ENCODE measurements at regions not wholly inside any gene's neighbourhood (a gene's known extent, or its start where the extent isn't known, plus 50 kb on each side); places are given as distances from the start of the nearest gene placed in this dataset.

DNA sequence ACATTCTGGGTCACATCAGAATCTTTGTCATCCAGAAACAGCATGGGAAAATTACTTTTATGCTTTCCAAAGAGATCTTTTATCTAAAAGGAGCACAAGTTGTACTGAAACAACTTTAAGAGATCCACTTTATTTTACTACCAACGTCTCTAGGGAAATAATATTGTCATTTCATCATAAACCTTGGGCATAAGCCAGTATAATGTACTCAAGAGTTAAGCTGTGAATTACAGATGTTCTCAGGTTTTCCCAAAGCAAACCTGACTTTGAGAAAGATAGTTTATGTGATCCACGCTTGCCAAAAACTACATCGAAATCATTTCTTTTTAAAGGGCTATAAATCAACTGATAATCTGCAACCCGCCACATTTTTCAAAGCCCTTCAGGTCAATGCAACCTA is 124.1 kb upstream of the CRBN start:
- H2AK5ac ChIP-seq (ENCODE audit: low read length), result no peak overlapping the region
- no peaks in the 10 kb centered on the region for H3K36me3 ChIP-seq (ENCODE audit: control insufficient read depth in 1 of 2, insufficient read depth in 2 of 2, low read length in 2 of 2)
- H2AFZ ChIP-seq (ENCODE audit: insufficient read depth, low read length, poor library complexity), result no peak overlapping the region
- no peak overlapping the region for H4K12ac ChIP-seq (ENCODE audit: low read depth, low read length)
- no peaks in the 10 kb centered on the region for H3K9me3 ChIP-seq (ENCODE audit: insufficient read depth, low read depth, low read length)
- H4K8ac ChIP-seq (ENCODE audit: low read depth, low read length), result no peak overlapping the region
- H2BK120ac ChIP-seq (ENCODE audit: insufficient read depth, low read length, poor library complexity), result no peak overlapping the region
- no peak overlapping the region for H2BK12ac ChIP-seq (ENCODE audit: low read length)
- no peak overlapping the region for H3K4me3 ChIP-seq (ENCODE audit: low read depth, low read length)
- whole genome bisulfite sequencing (ENCODE audit: extremely low coverage, insufficient coverage, insufficient read length), result no CpG with 5 or more reads among the region's 4 CpGs
- no peak for DNase-seq
- H3K23ac ChIP-seq (ENCODE audit: low read length), result no peak overlapping the region
- no peak overlapping the region for H3K27ac ChIP-seq (ENCODE audit: low read depth, low read length)
- no peak overlapping the region for H2BK5ac ChIP-seq (ENCODE audit: low read depth, low read length, poor library complexity)
- no peaks in the 10 kb centered on the region for H3K27me3 ChIP-seq (ENCODE audit: insufficient read depth, low read length)
- H3K4me1 ChIP-seq (ENCODE audit: control insufficient read depth in 1 of 2, insufficient read depth in 2 of 2, low read length in 2 of 2), result no peaks in the 10 kb centered on the region
- H3K79me2 ChIP-seq (ENCODE audit: control insufficient read depth, insufficient read depth, low read length, poor library complexity), result no peaks in the 10 kb centered on the region
- no peak overlapping the region for H3K18ac ChIP-seq (ENCODE audit: low read length)
- H3K14ac ChIP-seq (ENCODE audit: low read length), result no peak overlapping the region
- no peaks in the 10 kb centered on the region for H3K79me1 ChIP-seq (ENCODE audit: low read length)
- no peak overlapping the region for H3K9ac ChIP-seq (ENCODE audit: low read length)
- no peak overlapping the region for H4K91ac ChIP-seq (ENCODE audit: low read depth, low read length)
- no peak overlapping the region for H3K4me2 ChIP-seq (ENCODE audit: low read length)
- H3K4ac ChIP-seq (ENCODE audit: low read depth, low read length), result no peak overlapping the region

DNA sequence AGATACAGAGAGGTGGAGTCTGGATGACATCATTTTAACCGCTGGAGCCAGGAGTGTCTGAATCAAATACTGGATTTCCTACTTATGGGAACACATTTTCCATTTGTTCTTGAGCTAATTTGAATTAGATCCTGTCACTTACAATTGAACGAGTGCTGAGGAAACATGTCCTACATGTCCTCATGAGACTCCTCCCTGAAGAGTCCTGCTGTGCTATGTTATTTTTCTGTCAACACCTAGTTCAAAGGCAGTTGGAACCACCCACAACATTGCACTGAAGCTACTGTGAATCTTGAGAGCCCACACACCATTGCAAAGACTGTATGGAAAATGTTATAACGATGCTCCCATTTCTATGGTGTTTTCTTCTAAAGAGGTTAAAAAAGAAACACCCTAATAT is 123.5 kb upstream of the CRBN start:
- Histone ChIP-seq H2BK5ac (ENCODE audit: low read depth, low read length, poor library complexity) (no peak overlapping the region), H3K79me1 (ENCODE audit: low read length) (no peaks in the 10 kb centered on the region)

DNA sequence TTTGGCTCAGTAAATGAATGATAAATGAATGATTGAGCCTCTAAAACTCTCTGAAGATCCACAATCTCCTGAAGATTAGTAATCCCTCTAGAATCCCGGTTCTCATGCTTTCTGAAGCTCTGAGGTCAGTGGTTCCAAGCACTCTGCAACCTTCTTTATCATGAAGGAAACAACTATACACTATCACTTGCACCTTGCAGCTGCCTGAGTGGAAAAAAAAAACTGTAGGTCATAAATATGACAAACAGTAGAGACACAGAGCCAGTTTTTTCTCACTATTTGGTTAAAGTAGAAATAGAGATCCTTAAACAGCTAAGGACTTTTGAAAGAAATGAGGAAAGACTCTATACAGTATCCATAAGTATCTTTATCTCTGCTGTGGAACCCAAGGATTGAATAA is 122.0 kb upstream of the CRBN start:
- Histone ChIP-seq H3K4me2 (ENCODE audit: low read length) (no peak overlapping the region), H2BK5ac (ENCODE audit: low read depth, low read length, poor library complexity) (no peak overlapping the region), H3K18ac (ENCODE audit: low read length) (no peak overlapping the region), H2AFZ (ENCODE audit: insufficient read depth, low read length, poor library complexity) (no peak overlapping the region), H3K79me1 (ENCODE audit: low read length) (no peaks in the 10 kb centered on the region), H4K12ac (ENCODE audit: low read depth, low read length) (no peak overlapping the region), H3K4me1 (ENCODE audit: control insufficient read depth in 1 of 2, insufficient read depth in 2 of 2, low read length in 2 of 2) (no peaks in the 10 kb centered on the region), H3K4me3 (ENCODE audit: low read depth, low read length) (no peak overlapping the region), H3K27ac (ENCODE audit: low read depth, low read length) (no peak overlapping the region), H3K27me3 (ENCODE audit: insufficient read depth, low read length) (no peaks in the 10 kb centered on the region), H3K36me3 (ENCODE audit: control insufficient read depth in 1 of 2, insufficient read depth in 2 of 2, low read length in 2 of 2) (no peaks in the 10 kb centered on the region), H3K79me2 (ENCODE audit: control insufficient read depth, insufficient read depth, low read length, poor library complexity) (no peaks in the 10 kb centered on the region), H3K9ac (ENCODE audit: low read length) (no peak overlapping the region), H2AK5ac (ENCODE audit: low read length) (no peak overlapping the region), H2BK12ac (ENCODE audit: low read length) (no peak overlapping the region), H3K23ac (ENCODE audit: low read length) (no peak overlapping the region), H3K9me3 (ENCODE audit: insufficient read depth, low read depth, low read length) (no peaks in the 10 kb centered on the region), H4K91ac (ENCODE audit: low read depth, low read length) (no peak overlapping the region), H2BK120ac (ENCODE audit: insufficient read depth, low read length, poor library complexity) (no peak overlapping the region), H4K8ac (ENCODE audit: low read depth, low read length) (no peak overlapping the region), H3K14ac (ENCODE audit: low read length) (no peak overlapping the region), H3K4ac (ENCODE audit: low read depth, low read length) (no peak overlapping the region)
- DNase-seq, result no peak
- WGBS (ENCODE audit: extremely low coverage, insufficient coverage, insufficient read length), result no CpG with 5 or more reads among the region's 1 CpG

More for the DNA sequence above, 123.5 kb upstream of the CRBN start:
- H2AFZ ChIP-seq (ENCODE audit: insufficient read depth, low read length, poor library complexity), result no peak overlapping the region
- H3K4me2 ChIP-seq (ENCODE audit: low read length), result no peak overlapping the region
- H3K36me3 ChIP-seq (ENCODE audit: control insufficient read depth in 1 of 2, insufficient read depth in 2 of 2, low read length in 2 of 2), result no peaks in the 10 kb centered on the region
- H3K27ac ChIP-seq (ENCODE audit: low read depth, low read length), result no peak overlapping the region
- H4K12ac ChIP-seq (ENCODE audit: low read depth, low read length), result no peak overlapping the region
- WGBS (ENCODE audit: extremely low coverage, insufficient coverage, insufficient read length), result no CpG with 5 or more reads among the region's 3 CpGs
- H3K9ac ChIP-seq (ENCODE audit: low read length), result no peak overlapping the region
- no peak overlapping the region for H2BK12ac ChIP-seq (ENCODE audit: low read length)
- no peaks in the 10 kb centered on the region for H3K27me3 ChIP-seq (ENCODE audit: insufficient read depth, low read length)
- H3K14ac ChIP-seq (ENCODE audit: low read length), result no peak overlapping the region
- no peak overlapping the region for H2BK120ac ChIP-seq (ENCODE audit: insufficient read depth, low read length, poor library complexity)
- no peak overlapping the region for H3K4me3 ChIP-seq (ENCODE audit: low read depth, low read length)
- H3K4ac ChIP-seq (ENCODE audit: low read depth, low read length), result no peak overlapping the region
- no peak overlapping the region for H4K8ac ChIP-seq (ENCODE audit: low read depth, low read length)
- H3K23ac ChIP-seq (ENCODE audit: low read length), result no peak overlapping the region
- DNase-seq, result no peak
- H3K18ac ChIP-seq (ENCODE audit: low read length), result no peak overlapping the region
- H3K4me1 ChIP-seq (ENCODE audit: control insufficient read depth in 1 of 2, insufficient read depth in 2 of 2, low read length in 2 of 2), result no peaks in the 10 kb centered on the region
- H4K91ac ChIP-seq (ENCODE audit: low read depth, low read length), result no peak overlapping the region
- H3K9me3 ChIP-seq (ENCODE audit: insufficient read depth, low read depth, low read length), result no peaks in the 10 kb centered on the region
- H2AK5ac ChIP-seq (ENCODE audit: low read length), result no peak overlapping the region
- no peaks in the 10 kb centered on the region for H3K79me2 ChIP-seq (ENCODE audit: control insufficient read depth, insufficient read depth, low read length, poor library complexity)

DNA sequence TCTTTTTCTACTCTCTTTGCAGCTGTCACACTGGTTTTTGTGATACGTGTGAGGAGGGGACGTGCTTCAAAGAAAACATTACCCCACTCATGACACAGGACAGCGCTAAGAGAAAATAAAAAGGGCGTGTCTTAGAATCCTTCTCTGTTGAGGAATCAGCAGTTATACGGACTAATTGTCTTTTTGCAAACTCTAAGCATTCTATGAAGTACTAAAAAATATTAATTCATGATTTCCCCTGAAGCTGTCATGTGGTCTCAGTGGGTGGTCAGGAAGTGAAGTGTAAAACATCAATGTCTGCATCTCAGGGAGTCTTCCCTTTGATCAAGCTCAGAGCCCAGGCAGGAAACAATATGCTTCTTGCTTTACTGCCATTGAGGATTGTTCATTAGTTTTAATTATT is 117.5 kb upstream of the CRBN start:
- Histone ChIP-seq H3K27ac (ENCODE audit: low read depth, low read length) (no peak overlapping the region), H3K27me3 (ENCODE audit: insufficient read depth, low read length) (no peaks in the 10 kb centered on the region), H3K4me3 (ENCODE audit: low read depth, low read length) (no peak overlapping the region), H3K36me3 (ENCODE audit: control insufficient read depth in 1 of 2, insufficient read depth in 2 of 2, low read length in 2 of 2) (no peaks in the 10 kb centered on the region), H2BK5ac (ENCODE audit: low read depth, low read length, poor library complexity) (no peak overlapping the region), H3K4ac (ENCODE audit: low read depth, low read length) (no peak overlapping the region), H3K9me3 (ENCODE audit: insufficient read depth, low read depth, low read length) (no peaks in the 10 kb centered on the region), H3K23ac (ENCODE audit: low read length) (no peak overlapping the region), H3K9ac (ENCODE audit: low read length) (no peak overlapping the region), H3K18ac (ENCODE audit: low read length) (no peak overlapping the region), H3K4me1 (ENCODE audit: control insufficient read depth in 1 of 2, insufficient read depth in 2 of 2, low read length in 2 of 2) (no peaks in the 10 kb centered on the region), H4K12ac (ENCODE audit: low read depth, low read length) (no peak overlapping the region), H3K4me2 (ENCODE audit: low read length) (no peak overlapping the region), H4K8ac (ENCODE audit: low read depth, low read length) (no peak overlapping the region), H4K91ac (ENCODE audit: low read depth, low read length) (no peak overlapping the region), H2BK120ac (ENCODE audit: insufficient read depth, low read length, poor library complexity) (no peak overlapping the region), H3K14ac (ENCODE audit: low read length) (no peak overlapping the region), H3K79me2 (ENCODE audit: control insufficient read depth, insufficient read depth, low read length, poor library complexity) (no peaks in the 10 kb centered on the region), H2BK12ac (ENCODE audit: low read length) (no peak overlapping the region), H3K79me1 (ENCODE audit: low read length) (no peaks in the 10 kb centered on the region), H2AK5ac (ENCODE audit: low read length) (no peak overlapping the region), H2AFZ (ENCODE audit: insufficient read depth, low read length, poor library complexity) (no peak overlapping the region)
- no peak for DNase-seq
- no CpG with 5 or more reads among the region's 5 CpGs for WGBS (ENCODE audit: extremely low coverage, insufficient coverage, insufficient read length)

All from trophoblast cell (in vitro differentiated cells and primary cell).